Neural cell (in vitro differentiated cells): ENCODE measurements at regions not wholly inside any gene's neighbourhood (a gene's known extent, or its start where the extent isn't known, plus 50 kb on each side); places are given as distances from the start of the nearest gene placed in this dataset.

Experiments used
- H2AFZ ChIP-seq: fragments of 200-600, 300-800 bp; sonication (generic), shearing (Covaris generic); 2 replicates; pipeline ENCODE4 v1.6.0; 2014; ENCODE audit warnings: low read depth, mild to moderate bottlenecking, antibody characterized with exemption, low read length, moderate library complexity
- H3F3A ChIP-seq: fragments of 200-600 bp; shearing (Covaris generic); 2 replicates; pipeline ENCODE4 v1.6.1; 2016; ENCODE audit warnings: mild to moderate bottlenecking, moderate library complexity, mixed read lengths, antibody characterized with exemption, low read length; ENCODE audit not compliant: insufficient read depth, poor library complexity, severe bottlenecking
- H3K27ac ChIP-seq: fragments of 200-600, 300-800 bp; sonication (generic), shearing (Covaris generic); 2 replicates; pipeline ENCODE4 v1.5.1; 2014; ENCODE audit warnings: mild to moderate bottlenecking, low read length, moderate library complexity
- H3K27me3 ChIP-seq: fragments of 300-800, 200-600 bp; sonication (generic), shearing (Covaris generic); 2 replicates; pipeline ENCODE4 v1.6.0; 2014; ENCODE audit warnings: mild to moderate bottlenecking, low read depth, low read length, moderate library complexity; ENCODE audit not compliant: insufficient read depth
- H3K36me3 ChIP-seq: fragments of 300-800, 200-600 bp; sonication (generic), shearing (Covaris generic); 2 replicates; pipeline ENCODE4 v1.5.1; 2014; ENCODE audit warnings: mild to moderate bottlenecking, antibody characterized with exemption, low read length, moderate library complexity; ENCODE audit not compliant: insufficient read depth
- H3K4me2 ChIP-seq: fragments of 300-800, 200-600 bp; sonication (generic), shearing (Covaris generic); 2 replicates; pipeline ENCODE4 v1.6.0; 2014; ENCODE audit warnings: mild to moderate bottlenecking, low read length
- H3K4me3 ChIP-seq: fragments of 300-800, 200-600 bp; sonication (generic), shearing (Covaris generic); 2 replicates; pipeline ENCODE4 v1.5.1; 2014; ENCODE audit warnings: mild to moderate bottlenecking, low read length, moderate library complexity
- H3K79me2 ChIP-seq: fragments of 200-600 bp; shearing (Covaris generic); replicated peaks from 2 replicates; pipeline ENCODE4 v1.6.0; 2014; ENCODE audit warnings: mild to moderate bottlenecking, low read length, moderate library complexity; ENCODE audit not compliant: insufficient read depth
- H3K9ac ChIP-seq: fragments of 300-800, 200-600 bp; sonication (generic), shearing (Covaris generic); 2 replicates; pipeline ENCODE4 v1.6.1; 2016; ENCODE audit warnings: mild to moderate bottlenecking, low read length, mixed read lengths
- H3K9me2 ChIP-seq: fragments of 200-600 bp; shearing (Covaris generic); 2 replicates; pipeline ENCODE4 v1.6.1; 2016; ENCODE audit warnings: mild to moderate bottlenecking, low read length, mixed read lengths; ENCODE audit not compliant: insufficient read depth
- H3K9me3 ChIP-seq: fragments of 200-600, 300-800 bp; sonication (generic), shearing (Covaris generic); 2 replicates; pipeline ENCODE4 v1.6.1; 2016; ENCODE audit warnings: mild to moderate bottlenecking, mixed run types, low read length, moderate library complexity, mixed read lengths
- H4K20me1 ChIP-seq: fragments of 200-600 bp; shearing (Covaris generic); 2 replicates; pipeline ENCODE4 v1.6.1; 2016; ENCODE audit warnings: mild to moderate bottlenecking, mixed run types; ENCODE audit not compliant: insufficient read depth
- EP300 ChIP-seq: fragments of 450-650 bp; conservative IDR thresholded peaks from 2 replicates; pipeline ENCODE4 v1.6.1; 2014; ENCODE audit warnings: antibody characterized with exemption, mild to moderate bottlenecking, moderate library complexity; ENCODE audit not compliant: poor library complexity, severe bottlenecking
- EZH2 ChIP-seq: fragments of 200-600, 300-800 bp; shearing (Covaris generic), sonication (generic); IDR thresholded peaks from 2 replicates; pipeline ENCODE4 v1.6.1; 2014; ENCODE audit warnings: antibody characterized with exemption, low read length, borderline replicate concordance, mild to moderate bottlenecking; ENCODE audit not compliant: insufficient read depth, poor library complexity, severe bottlenecking
- MXI1 ChIP-seq: fragments of 450-650 bp; conservative IDR thresholded peaks from 2 replicates; pipeline ENCODE4 v1.6.1; 2014; ENCODE audit warnings: antibody characterized with exemption, mild to moderate bottlenecking; ENCODE audit not compliant: poor library complexity, severe bottlenecking
- POLR2AphosphoS5 ChIP-seq: IDR thresholded peaks from 2 replicates; pipeline ENCODE4 v1.6.1; 2012
- RAD21 ChIP-seq: fragments of 450-650 bp; conservative IDR thresholded peaks from 2 replicates; pipeline ENCODE4 v1.6.1; 2014; ENCODE audit warnings: antibody characterized with exemption, mild to moderate bottlenecking, moderate library complexity
- REST ChIP-seq: IDR thresholded peaks from 2 replicates; pipeline ENCODE4 v1.6.1; 2012; ENCODE audit warnings: borderline replicate concordance
- SMC3 ChIP-seq: fragments of 450-650 bp; conservative IDR thresholded peaks from 2 replicates; pipeline ENCODE4 v1.6.1; 2014; ENCODE audit warnings: antibody characterized with exemption, mild to moderate bottlenecking, moderate library complexity; ENCODE audit not compliant: poor library complexity
- TAF1 ChIP-seq: IDR thresholded peaks from 2 replicates; pipeline ENCODE4 v1.6.1; 2012; ENCODE audit warnings: low read depth
- TF ChIP-seq, protein P1 (sequence below): fragments of 450-650 bp; IDR thresholded peaks from 2 replicates; pipeline ENCODE4 v1.5.1; 2014; ENCODE audit warnings: antibody characterized with exemption, mild to moderate bottlenecking, moderate library complexity; ENCODE audit not compliant: poor library complexity, severe bottlenecking

DNA sequence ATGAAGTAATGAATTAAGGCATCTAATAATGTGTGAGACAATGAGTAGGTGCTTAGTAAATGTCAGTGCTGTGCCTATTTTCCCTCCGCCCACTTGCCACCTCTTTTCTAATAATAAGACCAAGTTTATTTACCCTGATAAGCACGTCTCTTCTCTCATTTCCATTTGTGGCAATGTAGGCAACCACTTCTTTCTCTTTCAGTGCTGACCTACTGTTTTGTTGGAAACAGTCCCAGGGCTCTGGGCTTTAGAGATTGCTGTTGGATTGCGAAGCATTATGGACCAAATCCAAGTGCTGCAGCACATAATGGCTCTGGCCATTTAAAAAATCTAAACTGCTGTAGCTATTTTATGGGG lies 141.3 kb upstream of the PLEKHG7 start:
- H3K9ac ChIP-seq: no peak overlapping the region
- no peaks in the 10 kb centered on the region for H3K9me2 ChIP-seq
- H3K4me3 ChIP-seq: no peak overlapping the region
- H3F3A ChIP-seq: no peaks in the 10 kb centered on the region
- TF ChIP-seq TAF1 (no peak), RAD21 (no peak), EP300 (no peak), EZH2 (no peak), REST (no peak), POLR2AphosphoS5 (no peak), SMC3 (no peak), MXI1 (no peak)
- TF ChIP-seq, protein P1, sequence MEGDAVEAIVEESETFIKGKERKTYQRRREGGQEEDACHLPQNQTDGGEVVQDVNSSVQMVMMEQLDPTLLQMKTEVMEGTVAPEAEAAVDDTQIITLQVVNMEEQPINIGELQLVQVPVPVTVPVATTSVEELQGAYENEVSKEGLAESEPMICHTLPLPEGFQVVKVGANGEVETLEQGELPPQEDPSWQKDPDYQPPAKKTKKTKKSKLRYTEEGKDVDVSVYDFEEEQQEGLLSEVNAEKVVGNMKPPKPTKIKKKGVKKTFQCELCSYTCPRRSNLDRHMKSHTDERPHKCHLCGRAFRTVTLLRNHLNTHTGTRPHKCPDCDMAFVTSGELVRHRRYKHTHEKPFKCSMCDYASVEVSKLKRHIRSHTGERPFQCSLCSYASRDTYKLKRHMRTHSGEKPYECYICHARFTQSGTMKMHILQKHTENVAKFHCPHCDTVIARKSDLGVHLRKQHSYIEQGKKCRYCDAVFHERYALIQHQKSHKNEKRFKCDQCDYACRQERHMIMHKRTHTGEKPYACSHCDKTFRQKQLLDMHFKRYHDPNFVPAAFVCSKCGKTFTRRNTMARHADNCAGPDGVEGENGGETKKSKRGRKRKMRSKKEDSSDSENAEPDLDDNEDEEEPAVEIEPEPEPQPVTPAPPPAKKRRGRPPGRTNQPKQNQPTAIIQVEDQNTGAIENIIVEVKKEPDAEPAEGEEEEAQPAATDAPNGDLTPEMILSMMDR: no peak
- H3K79me2 ChIP-seq: no peaks in the 10 kb centered on the region
- H3K27me3 ChIP-seq: no peaks in the 10 kb centered on the region
- no peaks in the 10 kb centered on the region for H3K36me3 ChIP-seq
- H2AFZ ChIP-seq: no peak overlapping the region
- no peaks in the 10 kb centered on the region for H4K20me1 ChIP-seq
- H3K27ac ChIP-seq: no peak overlapping the region
- H3K4me2 ChIP-seq: no peak overlapping the region
- no peaks in the 10 kb centered on the region for H3K9me3 ChIP-seq

GRCh38 chr12:92560713-92561542 lies 141.9 kb upstream of the PLEKHG7 start:
- no peaks in the 10 kb centered on the region for H3F3A ChIP-seq
- H3K36me3 ChIP-seq: no peaks in the 10 kb centered on the region
- no peaks in the 10 kb centered on the region for H3K27me3 ChIP-seq
- no peak for TF ChIP-seq EZH2
- H2AFZ ChIP-seq: no peak overlapping the region
- no peaks in the 10 kb centered on the region for H3K9me2 ChIP-seq
- H3K9me3 ChIP-seq: no peaks in the 10 kb centered on the region
- H3K27ac ChIP-seq: no peak overlapping the region
- no peaks in the 10 kb centered on the region for H4K20me1 ChIP-seq
- no peaks in the 10 kb centered on the region for H3K79me2 ChIP-seq
- H3K9ac ChIP-seq: no peak overlapping the region
- H3K4me3 ChIP-seq: no peak overlapping the region
- no peak overlapping the region for H3K4me2 ChIP-seq
